ENCODE measurements at regions not wholly inside any gene's neighbourhood (a gene's known extent, or its start where the extent isn't known, plus 50 kb on each side); places are given as distances from the start of the nearest gene placed in this dataset.

- no peaks in the 10 kb centered on the region for H3K27me3 ChIP-seq
- no peak for DNase-seq
- no peaks in the 10 kb centered on the region for H3K36me3 ChIP-seq
- intact Hi-C loops (cut with DNase I) = no loop called here
- no peak overlapping the region for H3K4me3 ChIP-seq
- H3K4me1 ChIP-seq (ENCODE audit: insufficient read depth) = no peaks in the 10 kb centered on the region
- TF ChIP-seq EP300 (IDR thresholded peaks at IDR 0.05) (no peak), POLR2A (IDR thresholded peaks at IDR 0.05) (no peak), CTCF (IDR thresholded peaks at IDR 0.05) (no peak)
- H3K9me3 ChIP-seq = no peaks in the 10 kb centered on the region
- no peak overlapping the region for H3K27ac ChIP-seq
These were observed 102.0 kb downstream of the CASP12 start for GRCh38 chr11:104796301-104796700.

GRCh38 chr11:104795501-104796213 lies 102.6 kb downstream of the CASP12 start:
- Histone ChIP-seq H3K4me1 (ENCODE audit: insufficient read depth) (no peaks in the 10 kb centered on the region), H3K4me3 (no peak overlapping the region), H3K36me3 (no peaks in the 10 kb centered on the region), H3K27me3 (no peaks in the 10 kb centered on the region), H3K27ac (no peak overlapping the region), H3K9me3 (no peaks in the 10 kb centered on the region)
- no peak for TF ChIP-seq EP300 (IDR thresholded peaks at IDR 0.05)
- no peak for TF ChIP-seq CTCF (IDR thresholded peaks at IDR 0.05)
- no peak for TF ChIP-seq POLR2A (IDR thresholded peaks at IDR 0.05)
- 85 to 92% (median 89%) methylated on average over 5 of the region's 5 CpGs for WGBS, 3 donors
- intact Hi-C loops (cut with DNase I) = no loop called here
- DNase-seq = no peak

- no peaks in the 10 kb centered on the region for H3K9me3 ChIP-seq
- TF ChIP-seq POLR2A (IDR thresholded peaks at IDR 0.05) (no peak), CTCF (IDR thresholded peaks at IDR 0.05) (no peak), EP300 (IDR thresholded peaks at IDR 0.05) (no peak)
- no peaks in the 10 kb centered on the region for H3K36me3 ChIP-seq
- H3K27ac ChIP-seq = no peak overlapping the region
- no peaks in the 10 kb centered on the region for H3K27me3 ChIP-seq
- intact Hi-C loops (cut with DNase I) = no loop called here
- no peak overlapping the region for H3K4me3 ChIP-seq
- 59 to 66% (median 64%) methylated on average over 2 of the region's 2 CpGs for WGBS, 3 donors
- DNase-seq = no peak
- no peaks in the 10 kb centered on the region for H3K4me1 ChIP-seq (ENCODE audit: insufficient read depth)
These were observed 105.4 kb downstream of the CASP12 start for GRCh38 chr11:104792861-104793260.

GRCh38 chr11:104791896-104792295 lies 106.4 kb downstream of the CASP12 start:
- WGBS, 3 donors = 69 to 86% (median 82%) methylated on average over 2 of the region's 2 CpGs
- no peaks in the 10 kb centered on the region for H3K36me3 ChIP-seq
- DNase-seq = no peak
- H3K4me3 ChIP-seq = no peak overlapping the region
- H3K27ac ChIP-seq = no peak overlapping the region
- H3K9me3 ChIP-seq = no peaks in the 10 kb centered on the region
- no peaks in the 10 kb centered on the region for H3K4me1 ChIP-seq (ENCODE audit: insufficient read depth)
- intact Hi-C loops (cut with DNase I) = no loop called here
- no peak for TF ChIP-seq POLR2A (IDR thresholded peaks at IDR 0.05)
- no peaks in the 10 kb centered on the region for H3K27me3 ChIP-seq

GRCh38 chr11:104784684-104785460 lies 113.4 kb downstream of the CASP12 start:
- H3K27me3 ChIP-seq = no peaks in the 10 kb centered on the region
- no peak for DNase-seq
- H3K36me3 ChIP-seq = no peaks in the 10 kb centered on the region
- no peak overlapping the region for H3K27ac ChIP-seq
- no peaks in the 10 kb centered on the region for H3K9me3 ChIP-seq
- intact Hi-C loops (cut with DNase I) = no loop called here
- H3K4me3 ChIP-seq = no peak overlapping the region
- H3K4me1 ChIP-seq (ENCODE audit: insufficient read depth) = no peaks in the 10 kb centered on the region
- 71 to 77% (median 72%) methylated on average over 4 of the region's 4 CpGs for WGBS, 3 donors
- no peak for TF ChIP-seq POLR2A (IDR thresholded peaks at IDR 0.05)
- TF ChIP-seq EP300 (IDR thresholded peaks at IDR 0.05) = no peak
- no peak for TF ChIP-seq CTCF (IDR thresholded peaks at IDR 0.05)

All from ovary (tissue), 7 donors.